Ishikawa (cell line): ENCODE measurements at regions not wholly inside any gene's neighbourhood (a gene's known extent, or its start where the extent isn't known, plus 50 kb on each side); places are given as distances from the start of the nearest gene placed in this dataset.

Experiments
- EP300 ChIP-seq: IDR thresholded peaks from 2 replicates; pipeline ENCODE4 v1.6.1; 2012; ENCODE audit warnings: borderline replicate concordance
- RAD21 ChIP-seq: IDR thresholded peaks from 2 replicates; pipeline ENCODE4 v1.6.1; 2012; ENCODE audit warnings: low read depth
- TAF1 ChIP-seq: IDR thresholded peaks from 2 replicates; pipeline ENCODE4 v1.6.1; 2012; ENCODE audit warnings: low read depth, mild to moderate bottlenecking

GRCh38 chr18:43793910-43794309 is 516.6 kb upstream of the SYT4 start:
- TF ChIP-seq TAF1 (no peak), EP300 (no peak), RAD21 (no peak)
